ENCODE measurements at regions not wholly inside any gene's neighbourhood (a gene's known extent, or its start where the extent isn't known, plus 50 kb on each side); places are given as distances from the start of the nearest gene placed in this dataset.
A peak's percentile ranks its signal among the peaks of the same experiment; 100 is the strongest.

GRCh38 chr3:43999728-44000319 is 241.9 kb upstream of the TOPAZ1 start (continued):
- TF ChIP-seq SIN3A (IDR thresholded peaks at IDR 0.05; ENCODE audit: low read depth, low read length): no peak
- TF ChIP-seq ZBED1 (IDR thresholded peaks at IDR 0.05; ENCODE audit: borderline replicate concordance): no peak
- no peak for TF ChIP-seq TARDBP (IDR thresholded peaks at IDR 0.05; ENCODE audit: borderline replicate concordance)
- TF ChIP-seq SREBF1 (IDR thresholded peaks at IDR 0.05; ENCODE audit: low read length): no peak

- RAD21 ChIA-PET (ENCODE audit: unreplicated experiment): interaction anchor here (0.6 to 5.9 kb wide), 10 partner anchors 35 to 116 kb away, joined by 3 to 34 read pairs (median 4); no protein-coding TSS in a partner anchor
- Histone ChIP-seq H3K79me2 (ENCODE audit: control insufficient read depth, insufficient read depth, low read length) (peaks cover 56% of the 10 kb centered on the region), H3K27me3 (replicated peaks in 1 of 2; ENCODE audit: control insufficient read depth in 2 of 2, insufficient read depth in 2 of 2, low read length in 1 of 2) (peaks cover 12 to 13% of the 10 kb centered on the region in 2 experiments), H3K27ac (ENCODE audit: control insufficient read depth, insufficient read depth) (no peak overlapping the region), H4K20me1 (ENCODE audit: control insufficient read depth, insufficient read depth) (no peaks in the 10 kb centered on the region), H3K9me3 (replicated peaks; ENCODE audit: control insufficient read depth, insufficient read depth, low read length) (no peaks in the 10 kb centered on the region), H3K4me3 (peak overlapping the region; percentile 83), H3K4me2 (ENCODE audit: control insufficient read depth, insufficient read depth) (peak overlapping the region; percentile 95), H3K9ac (ENCODE audit: control insufficient read depth, insufficient read depth, low read length) (no peak overlapping the region), H2AFZ (ENCODE audit: control insufficient read depth, low read depth, low read length) (no peak overlapping the region), H3K4me1 (ENCODE audit: control insufficient read depth, insufficient read depth, low read length) (peaks cover 6% of the 10 kb centered on the region; the same call in 1 of the 2 replicates), H3K36me3 (ENCODE audit: control insufficient read depth in 2 of 2, insufficient read depth in 2 of 2, low read length in 1 of 2) (no peaks in the 10 kb centered on the region)
- TSS peak; percentile 32 for BruUV-seq (replicated peaks)
- TF ChIP-seq MEF2B (IDR thresholded peaks at IDR 0.05; ENCODE audit: partially characterized antibody, poor library complexity, severe bottlenecking) (no peak), JUNB (IDR thresholded peaks at IDR 0.05) (peak; percentile 68), CBX3 (IDR thresholded peaks at IDR 0.05; ENCODE audit: borderline replicate concordance, low read depth) (no peak), JUND (IDR thresholded peaks at IDR 0.05; ENCODE audit: low read depth, low read length) (peak; percentile 58; the same call in 1 of the 2 replicates), CREB1 (IDR thresholded peaks at IDR 0.05; ENCODE audit: low read depth) (0 out of 2 replicates have a peak, but pooled peaks have one; percentile 14), RUNX3 (IDR thresholded peaks at IDR 0.05; ENCODE audit: low read length) (peak; percentile 32; the same call in 1 of the 2 replicates), ZNF384 (IDR thresholded peaks at IDR 0.05; ENCODE audit: borderline replicate concordance, low read depth, low read length) (peak; percentile 50), TCF7 (IDR thresholded peaks at IDR 0.05; ENCODE audit: borderline replicate concordance) (no peak), NR2F1 (conservative IDR thresholded peaks at IDR 0.05) (0 out of 2 replicates have a peak, but pooled peaks have one; percentile 30), MXI1 (IDR thresholded peaks at IDR 0.05; ENCODE audit: low read depth, low read length) (peak; percentile 71; the same call in 1 of the 2 replicates), IKZF1 (conservative IDR thresholded peaks at IDR 0.05) (0 out of 2 replicates have a peak, but pooled peaks have one; percentile 10), MTA3 (IDR thresholded peaks at IDR 0.05; ENCODE audit: borderline replicate concordance, low read length) (0 out of 2 replicates have a peak, but pooled peaks have one; percentile 46)
- FAIRE-seq: peak; percentile 27
- ATAC-seq: peak; percentile 43
- no peak for DNase-seq (ENCODE audit: low read depth, low spot score)
- intact Hi-C loops (cut with micrococcal nuclease; ENCODE audit: unreplicated experiment) (no loop called here), in situ Hi-C loops (cut with MboI) (no loop called here)
- POLR2A ChIA-PET: interaction anchor here (0.6 to 2.5 kb wide), 7 partner anchors 33 to 105 kb away, joined by 3 to 10 read pairs (median 4); no protein-coding TSS in a partner anchor
- SMC1A ChIA-PET (ENCODE audit: uncharacterized antibody, unreplicated experiment): interaction anchor here (0.9 to 8.5 kb wide), 10 partner anchors 18 to 177 kb away, joined by 3 to 87 read pairs (median 6); no protein-coding TSS in a partner anchor
- CTCF ChIA-PET: interaction anchor here (0.9 to 6.4 kb wide), 7 partner anchors 11 to 120 kb away, joined by 3 to 47 read pairs (median 4); no protein-coding TSS in a partner anchor
- 0% methylated on average over 3 of the region's 3 CpGs for WGBS (ENCODE audit: insufficient coverage, insufficient replicate concordance, low lambda C conversion rate, missing lambda C conversion rate)
These were observed 241.1 kb upstream of the TOPAZ1 start for GRCh38 chr3:44000586-44000985.
